NCI-H2107 (cell line): ENCODE measurements at regions not wholly inside any gene's neighbourhood (a gene's known extent, or its start where the extent isn't known, plus 50 kb on each side); places are given as distances from the start of the nearest gene placed in this dataset.
"Not testable (repeated sequence)": the region's sequence is repeated elsewhere in the genome, so short reads cannot be mapped to it uniquely, and the experiment has no call there.

Source experiments
- DNase-seq: peaks from one replicate; lab custom pipeline; 2025; lab: John Stamatoyannopoulos, UW

GRCh38 chr2:167579826-167580225 is 667.6 kb downstream of the STK39 start:
- DNase-seq = no peak

- DNase-seq = no peak
Measured at GRCh38 chr2:167575276-167575675, 672.1 kb downstream of the STK39 start.

GRCh38 chr2:167572883-167573619 is 674.3 kb downstream of the STK39 start:
- no peak for DNase-seq

GRCh38 chr2:167570370-167570769 is 677.0 kb downstream of the STK39 start:
- no peak for DNase-seq

GRCh38 chr2:167563885-167564619 is 675.8 kb downstream of the XIRP2 start:
- DNase-seq = not testable (repeated sequence)

- not testable (repeated sequence) for DNase-seq
Measured at GRCh38 chr2:167558272-167558991, 670.2 kb downstream of the XIRP2 start.

GRCh38 chr2:167555098-167555720 is 666.9 kb downstream of the XIRP2 start:
- DNase-seq = no peak

- no peak for DNase-seq
Measured at GRCh38 chr2:167553635-167554034, 665.4 kb downstream of the XIRP2 start.

GRCh38 chr2:167551416-167551815 is 663.1 kb downstream of the XIRP2 start:
- DNase-seq = no peak

GRCh38 chr2:167550448-167550847 is 662.2 kb downstream of the XIRP2 start:
- no peak for DNase-seq

- DNase-seq = no peak
Measured at GRCh38 chr2:167548396-167548795, 660.1 kb downstream of the XIRP2 start.

GRCh38 chr2:167544602-167545001 is 656.3 kb downstream of the XIRP2 start:
- no peak for DNase-seq

- DNase-seq = no peak
Measured at GRCh38 chr2:167543721-167544120, 655.4 kb downstream of the XIRP2 start.

- DNase-seq = no peak
Measured at GRCh38 chr2:167537743-167538142, 649.5 kb downstream of the XIRP2 start.

GRCh38 chr2:167534443-167534842 is 646.2 kb downstream of the XIRP2 start:
- DNase-seq = no peak

GRCh38 chr2:167524786-167525185 is 636.5 kb downstream of the XIRP2 start:
- no peak for DNase-seq

GRCh38 chr2:167510071-167510759 is 621.9 kb downstream of the XIRP2 start:
- DNase-seq = no peak

GRCh38 chr2:167509586-167509985 is 621.3 kb downstream of the XIRP2 start:
- no peak for DNase-seq

- no peak for DNase-seq
Measured at GRCh38 chr2:167508709-167509108, 620.4 kb downstream of the XIRP2 start.

GRCh38 chr2:167506395-167506794 is 618.1 kb downstream of the XIRP2 start:
- DNase-seq = no peak

GRCh38 chr2:167504695-167505094 is 616.4 kb downstream of the XIRP2 start:
- no peak for DNase-seq

GRCh38 chr2:167504061-167504460 is 615.8 kb downstream of the XIRP2 start:
- no peak for DNase-seq
